Astrocyte (in vitro differentiated cells and primary cell): ENCODE measurements at regions not wholly inside any gene's neighbourhood (a gene's known extent, or its start where the extent isn't known, plus 50 kb on each side); places are given as distances from the start of the nearest gene placed in this dataset.

Experiments used
- DNase-seq: peaks from one replicate; pipeline ENCODE4 v3.0.0-alpha.2; 2010; ENCODE audit warnings: low read depth
- FAIRE-seq: peaks from 2 replicates; lab custom pipeline; 2011; peaks lifted over from hg19 to GRCh38; lab: Jason Lieb, UNC
- H2AFZ ChIP-seq: 2 replicates; pipeline ENCODE4 v1.6.0; 2012; ENCODE audit warnings: low read depth, low read length, inconsistent platforms
- H3K27ac ChIP-seq: 2 replicates; pipeline ENCODE4 v1.5.1; 2011; ENCODE audit warnings: low read depth, low read length, inconsistent platforms
- H3K27me3 ChIP-seq: 2 replicates; pipeline ENCODE4 v1.6.0; 2011; ENCODE audit warnings: low read length, inconsistent platforms; ENCODE audit not compliant: insufficient read depth
- H3K36me3 ChIP-seq: 2 replicates; pipeline ENCODE4 v1.5.1; 2011; ENCODE audit warnings: low read length, inconsistent platforms; ENCODE audit not compliant: insufficient read depth
- H3K4me1 ChIP-seq: 2 replicates; pipeline ENCODE4 v1.5.1; 2011; ENCODE audit warnings: low read length, inconsistent platforms; ENCODE audit not compliant: insufficient read depth
- H3K4me2 ChIP-seq: 2 replicates; pipeline ENCODE4 v1.6.0; 2012; ENCODE audit warnings: low read length, inconsistent platforms
- H3K4me3 ChIP-seq: 2 replicates; pipeline ENCODE4 v1.5.1; 2011; ENCODE audit warnings: low read depth, mild to moderate bottlenecking, low read length, inconsistent platforms; ENCODE audit not compliant: insufficient read depth
- H3K79me2 ChIP-seq: 2 replicates; pipeline ENCODE4 v1.6.0; 2012; ENCODE audit warnings: mild to moderate bottlenecking, low read length, inconsistent platforms; ENCODE audit not compliant: insufficient read depth
- H3K9ac ChIP-seq: 2 replicates; pipeline ENCODE4 v1.6.0; 2012; ENCODE audit warnings: mild to moderate bottlenecking, low read length, inconsistent platforms
- H3K9me3 ChIP-seq: 2 replicates; pipeline ENCODE4 v1.5.1; 2012; ENCODE audit warnings: low read depth, mild to moderate bottlenecking, low read length, inconsistent platforms; ENCODE audit not compliant: insufficient read depth
- H4K20me1 ChIP-seq: 2 replicates; pipeline ENCODE4 v1.6.0; 2012; ENCODE audit warnings: low read length, inconsistent platforms; ENCODE audit not compliant: insufficient read depth
- H3K27ac Mint-ChIP-seq: one replicate; pipeline ENCODE4 v1.8.0; 2021; ENCODE audit warnings: mild to moderate bottlenecking, mixed read lengths; ENCODE audit not compliant: unreplicated experiment
- H3K27me3 Mint-ChIP-seq: one replicate; pipeline ENCODE4 v1.8.0; 2021; ENCODE audit warnings: low read depth, mixed read lengths; ENCODE audit not compliant: unreplicated experiment
- H3K36me3 Mint-ChIP-seq: one replicate; pipeline ENCODE4 v1.8.0; 2021; ENCODE audit warnings: low read depth, mixed read lengths; ENCODE audit not compliant: unreplicated experiment
- H3K4me1 Mint-ChIP-seq: one replicate; pipeline ENCODE4 v1.8.0; 2021; ENCODE audit warnings: low read depth, mixed read lengths; ENCODE audit not compliant: unreplicated experiment
- H3K4me3 Mint-ChIP-seq: one replicate; pipeline ENCODE4 v1.8.0; 2021; ENCODE audit warnings: mild to moderate bottlenecking, moderate library complexity, mixed read lengths; ENCODE audit not compliant: unreplicated experiment
- H3K9me3 Mint-ChIP-seq: one replicate; pipeline ENCODE4 v1.8.0; 2021; ENCODE audit warnings: mild to moderate bottlenecking, mixed read lengths; ENCODE audit not compliant: unreplicated experiment
- EZH2 ChIP-seq: IDR thresholded peaks from 2 replicates; pipeline ENCODE4 v1.6.1; 2012; ENCODE audit warnings: mild to moderate bottlenecking, low read length, inconsistent platforms; ENCODE audit not compliant: insufficient read depth
- TF ChIP-seq, protein P1 (sequence below): IDR thresholded peaks from 2 replicates; pipeline ENCODE4 v1.5.1; 2011; ENCODE audit warnings: low read depth, mild to moderate bottlenecking, inconsistent platforms, low read length, moderate library complexity; ENCODE audit not compliant: insufficient read depth

GRCh38 chr1:38465460-38465859 is 394.1 kb downstream of the RRAGC start:
- Mint-ChIP-seq H3K36me3 (no peaks in the 10 kb centered on the region), H3K27ac (no peak overlapping the region), H3K4me3 (no peak overlapping the region), H3K4me1 (no peaks in the 10 kb centered on the region), H3K9me3 (peaks cover 2% of the 10 kb centered on the region), H3K27me3 (peaks cover 14% of the 10 kb centered on the region)
- no peaks in the 10 kb centered on the region for H3K79me2 ChIP-seq
- H3K4me1 ChIP-seq, result no peaks in the 10 kb centered on the region
- no peaks in the 10 kb centered on the region for H3K36me3 ChIP-seq
- TF ChIP-seq, protein P1, sequence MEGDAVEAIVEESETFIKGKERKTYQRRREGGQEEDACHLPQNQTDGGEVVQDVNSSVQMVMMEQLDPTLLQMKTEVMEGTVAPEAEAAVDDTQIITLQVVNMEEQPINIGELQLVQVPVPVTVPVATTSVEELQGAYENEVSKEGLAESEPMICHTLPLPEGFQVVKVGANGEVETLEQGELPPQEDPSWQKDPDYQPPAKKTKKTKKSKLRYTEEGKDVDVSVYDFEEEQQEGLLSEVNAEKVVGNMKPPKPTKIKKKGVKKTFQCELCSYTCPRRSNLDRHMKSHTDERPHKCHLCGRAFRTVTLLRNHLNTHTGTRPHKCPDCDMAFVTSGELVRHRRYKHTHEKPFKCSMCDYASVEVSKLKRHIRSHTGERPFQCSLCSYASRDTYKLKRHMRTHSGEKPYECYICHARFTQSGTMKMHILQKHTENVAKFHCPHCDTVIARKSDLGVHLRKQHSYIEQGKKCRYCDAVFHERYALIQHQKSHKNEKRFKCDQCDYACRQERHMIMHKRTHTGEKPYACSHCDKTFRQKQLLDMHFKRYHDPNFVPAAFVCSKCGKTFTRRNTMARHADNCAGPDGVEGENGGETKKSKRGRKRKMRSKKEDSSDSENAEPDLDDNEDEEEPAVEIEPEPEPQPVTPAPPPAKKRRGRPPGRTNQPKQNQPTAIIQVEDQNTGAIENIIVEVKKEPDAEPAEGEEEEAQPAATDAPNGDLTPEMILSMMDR, result no peak
- no peak for TF ChIP-seq EZH2
- no peak overlapping the region for H3K4me2 ChIP-seq
- peaks cover 3% of the 10 kb centered on the region for H3K27me3 ChIP-seq
- H3K9ac ChIP-seq, result no peak overlapping the region
- no peaks in the 10 kb centered on the region for H4K20me1 ChIP-seq
- DNase-seq (no peak), FAIRE-seq (no peak)
- H3K4me3 ChIP-seq, result no peak overlapping the region
- no peak overlapping the region for H3K27ac ChIP-seq
- no peaks in the 10 kb centered on the region for H3K9me3 ChIP-seq
- no peak overlapping the region for H2AFZ ChIP-seq

DNA sequence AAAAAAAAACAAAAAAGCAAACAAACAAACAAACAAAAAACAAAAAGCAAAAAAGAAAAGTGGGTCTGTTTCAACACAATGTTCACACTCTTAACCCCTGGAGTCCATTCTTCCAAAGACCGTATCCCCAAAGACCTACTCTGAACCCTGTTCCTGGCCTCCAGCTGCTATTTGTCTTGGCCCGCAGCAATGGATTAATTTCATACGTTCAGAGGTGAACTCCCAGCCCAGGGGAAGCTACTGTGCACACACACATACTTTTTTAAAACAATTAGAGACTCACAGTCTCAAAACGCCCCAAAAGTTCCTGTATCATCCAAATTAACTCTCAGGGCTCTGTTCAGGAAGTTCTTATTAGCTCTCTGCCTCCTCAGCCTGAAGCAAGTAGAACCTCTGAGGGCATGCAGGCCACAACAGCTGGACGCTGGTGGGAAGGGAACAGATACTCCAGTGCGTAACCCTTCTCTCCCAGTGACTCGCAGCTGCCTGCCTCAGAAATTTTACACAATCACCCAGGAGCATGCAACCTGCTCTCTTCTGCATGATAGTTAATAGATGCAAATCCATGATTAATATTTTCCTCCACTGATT is 395.4 kb downstream of the RRAGC start:
- H3K27ac ChIP-seq, result no peak overlapping the region
- DNase-seq (no peak), FAIRE-seq (no peak)
- Mint-ChIP-seq H3K27ac (no peak overlapping the region), H3K4me1 (no peaks in the 10 kb centered on the region), H3K27me3 (peaks cover 17% of the 10 kb centered on the region), H3K36me3 (no peaks in the 10 kb centered on the region), H3K4me3 (no peak overlapping the region), H3K9me3 (peaks cover 2% of the 10 kb centered on the region)
- no peaks in the 10 kb centered on the region for H3K4me1 ChIP-seq
- TF ChIP-seq EZH2, result no peak
- TF ChIP-seq, protein P1, result no peak
- no peaks in the 10 kb centered on the region for H3K9me3 ChIP-seq
- no peak overlapping the region for H3K4me3 ChIP-seq
- no peak overlapping the region for H3K4me2 ChIP-seq
- no peak overlapping the region for H3K9ac ChIP-seq
- no peaks in the 10 kb centered on the region for H3K36me3 ChIP-seq
- H3K27me3 ChIP-seq, result peaks cover 3% of the 10 kb centered on the region
- no peaks in the 10 kb centered on the region for H4K20me1 ChIP-seq
- no peak overlapping the region for H2AFZ ChIP-seq
- H3K79me2 ChIP-seq, result no peaks in the 10 kb centered on the region

DNA sequence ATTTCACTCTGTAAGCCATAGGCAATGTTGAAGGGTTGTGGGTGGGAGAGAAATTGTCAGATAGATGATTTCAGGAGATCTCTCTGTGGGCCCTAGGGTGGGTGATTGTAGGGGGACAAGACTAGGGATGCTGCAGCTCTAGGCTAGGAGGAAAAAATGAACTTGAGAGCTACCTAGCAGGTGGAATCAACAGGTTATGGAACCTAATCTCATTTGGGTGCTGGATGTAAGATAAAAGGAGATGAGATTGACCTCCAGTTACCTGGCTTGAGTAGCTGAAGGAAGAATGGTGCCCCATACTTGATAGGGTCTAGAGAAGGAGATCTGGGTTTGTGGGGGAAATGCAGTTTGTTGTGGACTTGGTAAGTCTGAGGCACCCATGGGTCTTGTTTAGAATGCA is 396.5 kb downstream of the RRAGC start:
- no peaks in the 10 kb centered on the region for H3K36me3 Mint-ChIP-seq

More for the DNA sequence above, 396.5 kb downstream of the RRAGC start:
- no peak overlapping the region for H3K9ac ChIP-seq
- Mint-ChIP-seq H3K27me3 (peaks cover 23% of the 10 kb centered on the region), H3K27ac (no peak overlapping the region), H3K9me3 (peaks cover 2% of the 10 kb centered on the region), H3K4me1 (no peaks in the 10 kb centered on the region), H3K4me3 (no peak overlapping the region)
- H3K9me3 ChIP-seq, result no peaks in the 10 kb centered on the region
- H3K4me2 ChIP-seq, result no peak overlapping the region
- DNase-seq, result no peak
- no peak overlapping the region for H3K4me3 ChIP-seq
- no peaks in the 10 kb centered on the region for H3K79me2 ChIP-seq
- FAIRE-seq, result no peak
- H3K27ac ChIP-seq, result no peak overlapping the region
- H3K36me3 ChIP-seq, result no peaks in the 10 kb centered on the region
- H4K20me1 ChIP-seq, result no peaks in the 10 kb centered on the region
- H3K4me1 ChIP-seq, result no peaks in the 10 kb centered on the region
- H3K27me3 ChIP-seq, result peaks cover 5% of the 10 kb centered on the region
- TF ChIP-seq, protein P1, result no peak
- TF ChIP-seq EZH2, result no peak
- H2AFZ ChIP-seq, result no peak overlapping the region
